Loucy (cell line): ENCODE measurements at regions not wholly inside any gene's neighbourhood (a gene's known extent, or its start where the extent isn't known, plus 50 kb on each side); places are given as distances from the start of the nearest gene placed in this dataset.

Source experiments
- H2AFZ ChIP-seq: fragments of 200-600 bp; sonication (generic); 2 replicates; pipeline ENCODE4 v1.6.0; 2016; ENCODE audit warnings: antibody characterized with exemption, mild to moderate bottlenecking, low read length, moderate library complexity
- H3F3A ChIP-seq: fragments of 200-600 bp; 2 replicates; pipeline ENCODE4 v1.6.0; 2016; ENCODE audit warnings: antibody characterized with exemption, low read depth, mild to moderate bottlenecking
- H3K27me3 ChIP-seq: fragments of 200-600 bp; sonication (generic); 2 replicates; pipeline ENCODE4 v1.6.1; 2014; ENCODE audit warnings: low read length, mild to moderate bottlenecking; ENCODE audit not compliant: insufficient read depth, poor library complexity, severe bottlenecking
- H3K36me3 ChIP-seq: fragments of 200-600 bp; sonication (generic); 2 replicates; pipeline ENCODE4 v1.6.1; 2016; ENCODE audit warnings: low read length; ENCODE audit not compliant: insufficient read depth
- H3K4me1 ChIP-seq: fragments of 200-600 bp; sonication (generic); 2 replicates; pipeline ENCODE4 v1.5.1; 2014; ENCODE audit warnings: low read length, mild to moderate bottlenecking; ENCODE audit not compliant: insufficient read depth, poor library complexity, severe bottlenecking
- H3K4me2 ChIP-seq: fragments of 200-600 bp; sonication (generic); 2 replicates; pipeline ENCODE4 v1.6.0; 2014; ENCODE audit warnings: antibody characterized with exemption, low read length, low read depth, mild to moderate bottlenecking; ENCODE audit not compliant: poor library complexity, severe bottlenecking
- H3K4me3 ChIP-seq: fragments of 200-600 bp; sonication (generic); 2 replicates; pipeline ENCODE4 v1.5.1; 2014; ENCODE audit warnings: low read length, mild to moderate bottlenecking, mixed read lengths; ENCODE audit not compliant: poor library complexity, severe bottlenecking
- H3K79me2 ChIP-seq: fragments of 200-600 bp; sonication (generic); 2 replicates; pipeline ENCODE4 v1.6.1; 2014; ENCODE audit warnings: low read length; ENCODE audit not compliant: insufficient read depth
- H3K9ac ChIP-seq: fragments of 200-600 bp; sonication (generic); 2 replicates; pipeline ENCODE4 v1.6.0; 2014; ENCODE audit warnings: mild to moderate bottlenecking, low read depth, low read length, moderate library complexity; ENCODE audit not compliant: poor library complexity, severe bottlenecking
- H3K9me2 ChIP-seq: fragments of 200-600 bp; sonication (generic); replicated peaks from 2 replicates; pipeline ENCODE4 v1.6.1; 2016; ENCODE audit warnings: low read depth, low read length, mixed read lengths
- H3K9me3 ChIP-seq: fragments of 200-600 bp; sonication (generic); 2 replicates; pipeline ENCODE4 v1.6.1; 2014; ENCODE audit warnings: mild to moderate bottlenecking, antibody characterized with exemption, low read length, low read depth; ENCODE audit not compliant: insufficient read depth
- H4K20me1 ChIP-seq: fragments of 200-600 bp; sonication (generic); 2 replicates; pipeline ENCODE4 v1.6.0; 2014; ENCODE audit warnings: antibody characterized with exemption, low read length, mild to moderate bottlenecking; ENCODE audit not compliant: insufficient read depth, poor library complexity, severe bottlenecking
- EZH2phosphoT487 ChIP-seq: fragments of 200-600 bp; IDR thresholded peaks from 2 replicates; pipeline ENCODE4 v1.6.1; 2018; ENCODE audit warnings: antibody characterized with exemption, mild to moderate bottlenecking, moderate library complexity, borderline replicate concordance
- TF ChIP-seq, protein P1 (sequence below): fragments of 200-600 bp; sonication (generic); conservative IDR thresholded peaks from 2 replicates; pipeline ENCODE4 v1.5.1; 2014; ENCODE audit warnings: mild to moderate bottlenecking, antibody characterized with exemption, low read length

DNA sequence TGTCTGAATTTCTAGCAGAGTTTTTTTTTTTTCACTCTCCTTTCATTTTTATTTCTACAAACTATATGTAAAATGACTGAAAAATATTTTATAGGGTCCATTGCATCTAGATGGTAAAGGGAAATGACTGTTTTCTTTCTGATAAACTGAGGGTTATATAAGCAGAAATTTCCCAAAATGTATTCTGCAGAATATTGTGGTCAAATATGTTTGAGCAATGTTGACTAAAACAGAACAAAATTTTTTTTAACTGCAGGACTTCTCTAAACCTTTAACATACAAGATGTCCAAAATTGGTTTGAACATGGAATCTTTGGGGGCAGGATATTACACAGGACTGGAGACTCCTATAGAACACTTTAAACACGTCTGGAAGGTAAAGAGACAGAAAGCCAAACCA lies 190.5 kb downstream of the TOMM20 start:
- no peaks in the 10 kb centered on the region for H3K27me3 ChIP-seq
- H4K20me1 ChIP-seq: no peaks in the 10 kb centered on the region
- 0 out of 2 replicates have a peak overlapping the region, but pooled peaks have one; percentile 15 for H2AFZ ChIP-seq
- no peaks in the 10 kb centered on the region for H3K9me3 ChIP-seq
- no peaks in the 10 kb centered on the region for H3F3A ChIP-seq
- H3K4me2 ChIP-seq: no peak overlapping the region
- H3K9me2 ChIP-seq: no peaks in the 10 kb centered on the region
- H3K9ac ChIP-seq: no peak overlapping the region
- H3K36me3 ChIP-seq: no peaks in the 10 kb centered on the region
- no peaks in the 10 kb centered on the region for H3K79me2 ChIP-seq
- no peak overlapping the region for H3K4me3 ChIP-seq
- peaks cover 7% of the 10 kb centered on the region for H3K4me1 ChIP-seq
- TF ChIP-seq, protein P1, sequence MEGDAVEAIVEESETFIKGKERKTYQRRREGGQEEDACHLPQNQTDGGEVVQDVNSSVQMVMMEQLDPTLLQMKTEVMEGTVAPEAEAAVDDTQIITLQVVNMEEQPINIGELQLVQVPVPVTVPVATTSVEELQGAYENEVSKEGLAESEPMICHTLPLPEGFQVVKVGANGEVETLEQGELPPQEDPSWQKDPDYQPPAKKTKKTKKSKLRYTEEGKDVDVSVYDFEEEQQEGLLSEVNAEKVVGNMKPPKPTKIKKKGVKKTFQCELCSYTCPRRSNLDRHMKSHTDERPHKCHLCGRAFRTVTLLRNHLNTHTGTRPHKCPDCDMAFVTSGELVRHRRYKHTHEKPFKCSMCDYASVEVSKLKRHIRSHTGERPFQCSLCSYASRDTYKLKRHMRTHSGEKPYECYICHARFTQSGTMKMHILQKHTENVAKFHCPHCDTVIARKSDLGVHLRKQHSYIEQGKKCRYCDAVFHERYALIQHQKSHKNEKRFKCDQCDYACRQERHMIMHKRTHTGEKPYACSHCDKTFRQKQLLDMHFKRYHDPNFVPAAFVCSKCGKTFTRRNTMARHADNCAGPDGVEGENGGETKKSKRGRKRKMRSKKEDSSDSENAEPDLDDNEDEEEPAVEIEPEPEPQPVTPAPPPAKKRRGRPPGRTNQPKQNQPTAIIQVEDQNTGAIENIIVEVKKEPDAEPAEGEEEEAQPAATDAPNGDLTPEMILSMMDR: no peak
- no peak for TF ChIP-seq EZH2phosphoT487

GRCh38 chr1:234936612-234937389 lies 191.8 kb downstream of the TOMM20 start:
- Histone ChIP-seq H2AFZ (no peak overlapping the region), H3K27me3 (no peaks in the 10 kb centered on the region), H3K9me2 (no peaks in the 10 kb centered on the region), H3K9me3 (no peaks in the 10 kb centered on the region), H3K4me3 (no peak overlapping the region), H3K4me1 (peaks cover 10% of the 10 kb centered on the region), H3K36me3 (no peaks in the 10 kb centered on the region), H3K9ac (no peak overlapping the region), H4K20me1 (no peaks in the 10 kb centered on the region), H3F3A (no peaks in the 10 kb centered on the region), H3K79me2 (no peaks in the 10 kb centered on the region), H3K4me2 (no peak overlapping the region)
- TF ChIP-seq, protein P1: no peak
- TF ChIP-seq EZH2phosphoT487: no peak

DNA sequence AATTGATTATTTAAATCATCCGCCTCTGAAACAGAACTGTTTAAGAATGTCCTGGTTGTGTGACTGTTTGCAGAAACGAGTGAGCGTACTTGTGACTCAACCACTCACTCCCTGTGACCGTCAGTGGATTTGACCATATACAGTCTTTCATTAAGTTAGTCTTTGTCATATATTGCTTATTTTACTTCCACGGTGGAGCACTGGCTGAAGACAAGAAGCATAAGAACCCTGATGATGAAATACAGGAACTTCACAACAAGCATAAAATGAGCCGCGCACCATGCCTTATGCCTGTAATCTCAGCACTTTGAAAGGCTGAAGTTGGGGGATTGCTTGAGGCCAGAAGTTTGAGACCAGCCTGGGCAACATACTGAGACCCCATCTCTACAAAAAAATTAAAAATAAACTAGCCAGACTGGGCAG lies 194.0 kb downstream of the TOMM20 start:
- no peak overlapping the region for H3K4me3 ChIP-seq
- H2AFZ ChIP-seq: no peak overlapping the region
- H3K4me2 ChIP-seq: no peak overlapping the region
- H3F3A ChIP-seq: no peaks in the 10 kb centered on the region
- no peak overlapping the region for H3K9ac ChIP-seq
- H3K79me2 ChIP-seq: no peaks in the 10 kb centered on the region
- H3K9me2 ChIP-seq: no peaks in the 10 kb centered on the region
- H3K27me3 ChIP-seq: no peaks in the 10 kb centered on the region
- peaks cover 10% of the 10 kb centered on the region for H3K4me1 ChIP-seq
- H3K9me3 ChIP-seq: no peaks in the 10 kb centered on the region
- H3K36me3 ChIP-seq: no peaks in the 10 kb centered on the region
- TF ChIP-seq EZH2phosphoT487: no peak
- TF ChIP-seq, protein P1: no peak
- H4K20me1 ChIP-seq: no peaks in the 10 kb centered on the region
